GM23338 (cell line): ENCODE measurements at regions not wholly inside any gene's neighbourhood (a gene's known extent, or its start where the extent isn't known, plus 50 kb on each side); places are given as distances from the start of the nearest gene placed in this dataset.

ENCODE experiments used
- CREB1 ChIP-seq: fragments of 250-450 bp; sonication (Bioruptor Pico); IDR thresholded peaks from 2 replicates; pipeline ENCODE4 v1.5.0; 2020; ENCODE audit warnings: low read depth, mild to moderate bottlenecking, moderate library complexity
- CTCF ChIP-seq, 2 experiments: fragments of 200-600 bp in 1 of 2; sonication (generic) in 1 of 2; conservative IDR thresholded peaks; 2 replicates each; pipeline versions ENCODE4 v1.5.1 to v1.6.1; 2016 to 2017; ENCODE audit warnings: antibody characterized with exemption in 2 of 2, low read depth in 2 of 2, mild to moderate bottlenecking in 2 of 2, moderate library complexity in 1 of 2
- ETS1 ChIP-seq: IDR thresholded peaks from 2 replicates; pipeline ENCODE4 v1.6.1; 2016; ENCODE audit warnings: antibody characterized with exemption
- EZH2 ChIP-seq: fragments of 200-600 bp; sonication (generic); IDR thresholded peaks from one replicate; pipeline ENCODE4 v1.8.0; 2017; ENCODE audit warnings: antibody characterized with exemption, mild to moderate bottlenecking, low read depth; ENCODE audit not compliant: unreplicated experiment
- EZH2phosphoT487 ChIP-seq: fragments of 200-600 bp; sonication (generic); IDR thresholded peaks from one replicate; pipeline ENCODE4 v1.8.1; 2018; ENCODE audit warnings: antibody characterized with exemption; ENCODE audit not compliant: unreplicated experiment
- JUNB ChIP-seq: IDR thresholded peaks from one replicate; pipeline ENCODE4 v1.6.1; 2016; ENCODE audit warnings: antibody characterized with exemption; ENCODE audit not compliant: unreplicated experiment
- POLR2AphosphoS5 ChIP-seq: IDR thresholded peaks from 2 replicates; pipeline ENCODE4 v1.6.1; 2016; ENCODE audit warnings: antibody characterized with exemption, low read depth
- REST ChIP-seq: IDR thresholded peaks from one replicate; pipeline ENCODE4 v1.6.1; 2018; ENCODE audit warnings: antibody characterized with exemption; ENCODE audit not compliant: unreplicated experiment
- ZNF331 ChIP-seq: fragments of 250-450 bp; sonication (Bioruptor Pico); IDR thresholded peaks from 2 replicates; pipeline ENCODE4 v1.5.0; 2020; ENCODE audit warnings: low read depth, mild to moderate bottlenecking, moderate library complexity

GRCh38 chr15:29480278-29480677 lies 210.7 kb upstream of the NSMCE3 start:
- TF ChIP-seq CTCF (conservative IDR thresholded peaks at IDR 0.05; ENCODE audit: low read depth in 2 of 2) (no peak), CREB1 (no peak), EZH2phosphoT487 (no peak), REST (no peak), EZH2 (no peak), POLR2AphosphoS5 (no peak), ETS1 (no peak), JUNB (no peak), ZNF331 (no peak)
